H9 (cell line): ENCODE measurements at regions not wholly inside any gene's neighbourhood (a gene's known extent, or its start where the extent isn't known, plus 50 kb on each side); places are given as distances from the start of the nearest gene placed in this dataset.

Experiments used
- DNase-seq: peaks from one replicate; pipeline ENCODE4 v3.0.0-alpha.2; 2017
- H2AFZ ChIP-seq: one replicate; pipeline ENCODE4 v1.6.1; 2013; ENCODE audit warnings: mild to moderate bottlenecking, low read length, control low read depth, moderate library complexity
- H2AK5ac ChIP-seq: 2 replicates; pipeline ENCODE4 v1.6.1; 2013; ENCODE audit warnings: low read length, control low read depth, mixed read lengths; ENCODE audit not compliant: insufficient read length
- H2BK120ac ChIP-seq: one replicate; pipeline ENCODE4 v1.6.1; 2013; ENCODE audit warnings: low read depth, mild to moderate bottlenecking, low read length, control low read depth, inconsistent platforms; ENCODE audit not compliant: poor library complexity, severe bottlenecking
- H2BK12ac ChIP-seq: 2 replicates; pipeline ENCODE4 v1.6.1; 2013; ENCODE audit warnings: low read length, control low read depth, mixed read lengths, low read depth; ENCODE audit not compliant: insufficient read length
- H2BK15ac ChIP-seq: 2 replicates; pipeline ENCODE4 v1.6.1; 2013; ENCODE audit warnings: low read depth, low read length, control low read depth
- H2BK20ac ChIP-seq: one replicate; pipeline ENCODE4 v1.6.1; 2013; ENCODE audit warnings: low read depth, mild to moderate bottlenecking, low read length, control low read depth, inconsistent platforms; ENCODE audit not compliant: poor library complexity, severe bottlenecking
- H2BK5ac ChIP-seq: 2 replicates; pipeline ENCODE4 v1.6.1; 2013; ENCODE audit warnings: low read length, control low read depth, mixed read lengths; ENCODE audit not compliant: insufficient read length
- H3K14ac ChIP-seq: 2 replicates; pipeline ENCODE4 v1.6.1; 2013; ENCODE audit warnings: low read length, control low read depth; ENCODE audit not compliant: insufficient read depth
- H3K18ac ChIP-seq: 2 replicates; pipeline ENCODE4 v1.6.1; 2013; ENCODE audit warnings: low read depth, mild to moderate bottlenecking, mixed read lengths, low read length, control low read depth; ENCODE audit not compliant: insufficient read length
- H3K23ac ChIP-seq: 2 replicates; pipeline ENCODE4 v1.6.1; 2013; ENCODE audit warnings: low read length, control low read depth, mixed read lengths, low read depth; ENCODE audit not compliant: insufficient read length
- H3K23me2 ChIP-seq: 2 replicates; pipeline ENCODE4 v1.6.1; 2013; ENCODE audit warnings: low read depth, mild to moderate bottlenecking, mixed read lengths, low read length, control low read depth; ENCODE audit not compliant: insufficient read length, poor library complexity, severe bottlenecking
- H3K27ac ChIP-seq: 2 replicates; pipeline ENCODE4 v1.5.1; 2013; ENCODE audit warnings: low read length, control low read depth, mixed read lengths, low read depth; ENCODE audit not compliant: insufficient read length
- H3K27me3 ChIP-seq: 2 replicates; pipeline ENCODE4 v1.6.1; 2013; ENCODE audit warnings: low read length, control low read depth, inconsistent platforms; ENCODE audit not compliant: insufficient read depth
- H3K4ac ChIP-seq: 2 replicates; pipeline ENCODE4 v1.6.1; 2013; ENCODE audit warnings: low read depth, mild to moderate bottlenecking, control low read depth, inconsistent platforms, low read length, moderate library complexity
- H3K4me1 ChIP-seq: 2 replicates; pipeline ENCODE4 v1.6.1; 2013; ENCODE audit warnings: low read length, control low read depth, inconsistent platforms; ENCODE audit not compliant: insufficient read depth
- H3K4me2 ChIP-seq: 2 replicates; pipeline ENCODE4 v1.6.1; 2013; ENCODE audit warnings: low read length, control low read depth, mixed read lengths; ENCODE audit not compliant: insufficient read length, insufficient read depth
- H3K56ac ChIP-seq: 2 replicates; pipeline ENCODE4 v1.6.1; 2013; ENCODE audit warnings: low read depth, mild to moderate bottlenecking, mixed read lengths, low read length, control low read depth; ENCODE audit not compliant: insufficient read length
- H3K79me1 ChIP-seq: 2 replicates; pipeline ENCODE4 v1.6.1; 2013; ENCODE audit warnings: low read depth, mild to moderate bottlenecking, moderate library complexity, low read length, control low read depth, inconsistent platforms; ENCODE audit not compliant: insufficient read depth, poor library complexity, severe bottlenecking
- H3K79me2 ChIP-seq: 2 replicates; pipeline ENCODE4 v1.6.1; 2013; ENCODE audit warnings: low read length, control low read depth, inconsistent platforms; ENCODE audit not compliant: insufficient read depth
- H3K9ac ChIP-seq: 2 replicates; pipeline ENCODE4 v1.6.1; 2013; ENCODE audit warnings: low read length, control low read depth, mixed read lengths; ENCODE audit not compliant: insufficient read length; ENCODE audit errors: extremely low read depth
- H3K9me3 ChIP-seq: one replicate; pipeline ENCODE4 v1.6.1; 2013; ENCODE audit warnings: low read depth, low read length, inconsistent platforms; ENCODE audit not compliant: control insufficient read depth
- H3T11ph ChIP-seq: one replicate; pipeline ENCODE4 v1.6.1; 2013; ENCODE audit warnings: mild to moderate bottlenecking, low read length, control low read depth, inconsistent platforms
- H4K20me1 ChIP-seq: one replicate; pipeline ENCODE4 v1.6.1; 2013; ENCODE audit not compliant: control insufficient read depth, insufficient read length, insufficient read depth
- H4K5ac ChIP-seq: 2 replicates; pipeline ENCODE4 v1.6.1; 2013; ENCODE audit warnings: low read depth, mild to moderate bottlenecking, mixed read lengths, low read length, control low read depth; ENCODE audit not compliant: insufficient read length
- H4K8ac ChIP-seq: replicated peaks from 2 replicates; pipeline ENCODE4 v1.6.1; 2013; ENCODE audit warnings: low read length, control low read depth, mixed read lengths, low read depth; ENCODE audit not compliant: insufficient read length
- H4K91ac ChIP-seq: 2 replicates; pipeline ENCODE4 v1.6.1; 2013; ENCODE audit warnings: low read depth, mild to moderate bottlenecking, moderate library complexity, mixed read lengths, low read length, control low read depth; ENCODE audit not compliant: insufficient read length
- H3K27ac Mint-ChIP-seq, 3 experiments: 2 replicates in 2 of 3; 3 replicates in 1 of 3; pipeline ENCODE4 v1.8.0; 2020 to 2021; ENCODE audit warnings: mixed read lengths in 3 of 3, mild to moderate bottlenecking in 1 of 3, moderate library complexity in 1 of 3
- H3K27me3 Mint-ChIP-seq: 2 replicates; pipeline ENCODE4 v1.8.0; 2021; ENCODE audit warnings: low read depth, mild to moderate bottlenecking, moderate library complexity, mixed read lengths
- H3K36me3 Mint-ChIP-seq, 3 experiments: 2 replicates in 2 of 3; 3 replicates in 1 of 3; pipeline ENCODE4 v1.8.0; 2020 to 2021; ENCODE audit warnings: low read depth in 3 of 3, mixed read lengths in 3 of 3; ENCODE audit not compliant: insufficient read depth in 1 of 3
- H3K4me1 Mint-ChIP-seq, 2 experiments: 2 replicates each; pipeline ENCODE4 v1.8.0; 2020; ENCODE audit warnings: mixed read lengths in 2 of 2
- H3K4me3 Mint-ChIP-seq, 2 experiments: 2 replicates in 1 of 2; 3 replicates in 1 of 2; pipeline ENCODE4 v1.8.0; 2020 to 2021; ENCODE audit warnings: mild to moderate bottlenecking in 2 of 2, mixed read lengths in 2 of 2, moderate library complexity in 1 of 2
- H3K9me3 Mint-ChIP-seq, 2 experiments: 2 replicates in 1 of 2; 3 replicates in 1 of 2; pipeline ENCODE4 v1.8.0; 2020; ENCODE audit warnings: mild to moderate bottlenecking in 2 of 2, mixed read lengths in 2 of 2, moderate library complexity in 1 of 2
- TF ChIP-seq, protein P1 (sequence below): fragments of 200-600 bp; sonication (generic); conservative IDR thresholded peaks from 3 replicates; pipeline ENCODE4 v1.8.0; 2021; ENCODE audit warnings: antibody characterized with exemption, mild to moderate bottlenecking

GRCh38 chr5:159698322-159698721 is 218.0 kb upstream of the ADRA1B start:
- H3K9ac ChIP-seq = no peak overlapping the region
- H3K4me2 ChIP-seq = no peak overlapping the region
- H3K9me3 ChIP-seq = no peaks in the 10 kb centered on the region
- no peaks in the 10 kb centered on the region for H4K20me1 ChIP-seq
- H2BK12ac ChIP-seq = no peak overlapping the region
- no peak overlapping the region for H2BK120ac ChIP-seq
- no peak overlapping the region for H2BK5ac ChIP-seq
- no peak overlapping the region for H2BK20ac ChIP-seq
- Mint-ChIP-seq H3K9me3 (peaks cover 0 to 4% of the 10 kb centered on the region in 2 experiments; a peak in 3 of 5 replicates), H3K4me3 (no peak overlapping the region), H3K36me3 (no peaks in the 10 kb centered on the region; a peak in 1 of 7 replicates), H3K4me1 (peaks cover 14 to 21% of the 10 kb centered on the region in 2 experiments), H3K27me3 (no peaks in the 10 kb centered on the region), H3K27ac (no peak overlapping the region)
- H3K27me3 ChIP-seq = no peaks in the 10 kb centered on the region
- no peak overlapping the region for H2AFZ ChIP-seq
- no peak overlapping the region for H2BK15ac ChIP-seq
- no peaks in the 10 kb centered on the region for H3K23me2 ChIP-seq
- H3K27ac ChIP-seq = no peak overlapping the region
- no peak overlapping the region for H3K4ac ChIP-seq
- no peak overlapping the region for H3K14ac ChIP-seq
- H3K4me1 ChIP-seq = no peaks in the 10 kb centered on the region; the same call in 1 of the 2 replicates
- H3K18ac ChIP-seq = no peak overlapping the region
- H4K91ac ChIP-seq = no peak overlapping the region
- TF ChIP-seq, protein P1, sequence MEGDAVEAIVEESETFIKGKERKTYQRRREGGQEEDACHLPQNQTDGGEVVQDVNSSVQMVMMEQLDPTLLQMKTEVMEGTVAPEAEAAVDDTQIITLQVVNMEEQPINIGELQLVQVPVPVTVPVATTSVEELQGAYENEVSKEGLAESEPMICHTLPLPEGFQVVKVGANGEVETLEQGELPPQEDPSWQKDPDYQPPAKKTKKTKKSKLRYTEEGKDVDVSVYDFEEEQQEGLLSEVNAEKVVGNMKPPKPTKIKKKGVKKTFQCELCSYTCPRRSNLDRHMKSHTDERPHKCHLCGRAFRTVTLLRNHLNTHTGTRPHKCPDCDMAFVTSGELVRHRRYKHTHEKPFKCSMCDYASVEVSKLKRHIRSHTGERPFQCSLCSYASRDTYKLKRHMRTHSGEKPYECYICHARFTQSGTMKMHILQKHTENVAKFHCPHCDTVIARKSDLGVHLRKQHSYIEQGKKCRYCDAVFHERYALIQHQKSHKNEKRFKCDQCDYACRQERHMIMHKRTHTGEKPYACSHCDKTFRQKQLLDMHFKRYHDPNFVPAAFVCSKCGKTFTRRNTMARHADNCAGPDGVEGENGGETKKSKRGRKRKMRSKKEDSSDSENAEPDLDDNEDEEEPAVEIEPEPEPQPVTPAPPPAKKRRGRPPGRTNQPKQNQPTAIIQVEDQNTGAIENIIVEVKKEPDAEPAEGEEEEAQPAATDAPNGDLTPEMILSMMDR = no peak
- H4K8ac ChIP-seq = no peak overlapping the region
- no peak overlapping the region for H3K23ac ChIP-seq
- no peak overlapping the region for H3K56ac ChIP-seq
- no peaks in the 10 kb centered on the region for H3K79me1 ChIP-seq
- no peak overlapping the region for H2AK5ac ChIP-seq
- H3T11ph ChIP-seq = no peak overlapping the region
- no peaks in the 10 kb centered on the region for H3K79me2 ChIP-seq
- no peak for DNase-seq
- no peak overlapping the region for H4K5ac ChIP-seq
